Mucosa of descending colon (tissue), 3 donors: ENCODE measurements at regions not wholly inside any gene's neighbourhood (a gene's known extent, or its start where the extent isn't known, plus 50 kb on each side); places are given as distances from the start of the nearest gene placed in this dataset.

ENCODE experiments used
- ATAC-seq: fragments of 200-7000 bp; cut with Tn5 transposase; one replicate; pipeline ENCODE4 v1.9.1; 2020; ENCODE audit warnings: mild to moderate bottlenecking, moderate library complexity
- DNase-seq, 3 donors: peaks; one replicate each; pipeline ENCODE4 v3.0.0-alpha.2; 2020
- H3K36me3 ChIP-seq: fragments of 200-600 bp; one replicate; pipeline ENCODE4 v1.8.0; 2021; ENCODE audit warnings: low read depth, mild to moderate bottlenecking
- H3K4me1 ChIP-seq: fragments of 200-600 bp; one replicate; pipeline ENCODE4 v1.8.0; 2021; ENCODE audit warnings: low read depth, mild to moderate bottlenecking
- H3K4me3 ChIP-seq: fragments of 200-600 bp; one replicate; pipeline ENCODE4 v1.8.0; 2021; ENCODE audit warnings: mild to moderate bottlenecking
- H3K9me3 ChIP-seq: fragments of 200-600 bp; one replicate; pipeline ENCODE4 v1.8.0; 2021; ENCODE audit warnings: mild to moderate bottlenecking
- CTCF ChIP-seq: fragments of 200-600 bp; IDR thresholded peaks from one replicate; pipeline ENCODE4 v1.8.0; 2022; ENCODE audit warnings: antibody characterized with exemption, mild to moderate bottlenecking
- intact Hi-C, 2 donors: fragments of 100-400 bp; cut with DNase I in 1 of 2; cut with micrococcal nuclease in 1 of 2; formaldehyde crosslinking; loops; one replicate each; pipeline versions ENCODE4 v1.11.0 to v1.11.1; 2022; cut with DNase I, micrococcal nuclease
- donor health status: DM: no; HTN: no; CAD: no; lungs with moderate emphysema.
- donor health status: DM: no; HTN: no; CAD: no.
- donor health status: DM: no; HTN: yes; CAD: no.

GRCh38 chr4:15250021-15250441 is 177.8 kb upstream of the C1QTNF7 start:
- Histone ChIP-seq H3K9me3 (no peaks in the 10 kb centered on the region), H3K4me1 (no peaks in the 10 kb centered on the region), H3K36me3 (no peaks in the 10 kb centered on the region), H3K4me3 (no peak overlapping the region)
- TF ChIP-seq CTCF: no peak
- DNase-seq: no peak
- intact Hi-C loops: no loop called here
- no peak for ATAC-seq

GRCh38 chr4:15253349-15253748 is 174.5 kb upstream of the C1QTNF7 start:
- intact Hi-C loops: no loop called here
- DNase-seq: no peak
- Histone ChIP-seq H3K36me3 (no peaks in the 10 kb centered on the region), H3K4me3 (no peak overlapping the region), H3K9me3 (no peaks in the 10 kb centered on the region), H3K4me1 (no peaks in the 10 kb centered on the region)
- no peak for ATAC-seq
- no peak for TF ChIP-seq CTCF

GRCh38 chr4:15254236-15254880 is 173.5 kb upstream of the C1QTNF7 start:
- ATAC-seq: no peak
- Histone ChIP-seq H3K4me3 (no peak overlapping the region), H3K4me1 (no peaks in the 10 kb centered on the region), H3K36me3 (no peaks in the 10 kb centered on the region), H3K9me3 (no peaks in the 10 kb centered on the region)
- intact Hi-C loops: no loop called here
- TF ChIP-seq CTCF: no peak
- DNase-seq: no peak

GRCh38 chr4:15255537-15255936 is 172.3 kb upstream of the C1QTNF7 start:
- ATAC-seq (no peak), DNase-seq (no peak)
- Histone ChIP-seq H3K4me1 (no peaks in the 10 kb centered on the region), H3K4me3 (no peak overlapping the region), H3K9me3 (no peaks in the 10 kb centered on the region), H3K36me3 (no peaks in the 10 kb centered on the region)
- no peak for TF ChIP-seq CTCF
- intact Hi-C loops: no loop called here

- H3K4me3 ChIP-seq: no peak overlapping the region
- intact Hi-C loops: no loop called here
These were observed 167.1 kb upstream of the C1QTNF7 start for GRCh38 chr4:15260758-15261157.

More at GRCh38 chr4:15260758-15261157, 167.1 kb upstream of the C1QTNF7 start:
- ATAC-seq (no peak), DNase-seq (no peak)
- peaks cover 2% of the 10 kb centered on the region for H3K9me3 ChIP-seq
- no peak for TF ChIP-seq CTCF
- H3K36me3 ChIP-seq: no peaks in the 10 kb centered on the region
- H3K4me1 ChIP-seq: no peaks in the 10 kb centered on the region
